ENCODE measurements at regions not wholly inside any gene's neighbourhood (a gene's known extent, or its start where the extent isn't known, plus 50 kb on each side); places are given as distances from the start of the nearest gene placed in this dataset.

DNA sequence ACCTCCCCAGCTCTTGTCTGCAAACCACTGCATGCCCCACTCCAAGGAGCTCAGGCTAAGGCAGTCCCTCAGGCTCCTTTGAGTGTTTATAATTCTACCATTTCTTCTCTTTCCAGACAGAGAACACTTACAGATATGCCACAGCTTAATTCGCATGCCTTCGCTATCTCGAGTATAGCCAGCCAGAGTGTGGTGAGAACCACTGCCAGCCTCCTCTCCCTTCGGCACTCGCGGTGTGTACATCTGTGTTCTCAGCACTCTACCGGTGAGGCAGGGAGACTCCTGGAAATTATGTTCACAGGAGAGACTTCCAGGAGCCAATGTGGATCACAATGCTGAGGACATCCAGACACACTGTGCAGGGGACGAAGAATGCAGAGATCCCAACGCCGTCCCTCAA is 143.7 kb upstream of the IRX1 start:
- no peak for DNase-seq (ENCODE audit: low read depth in 1 of 2, low spot score in 2 of 2)
- WGBS, 2 experiments (ENCODE audit: extremely low coverage in 1 of 2, insufficient coverage in 1 of 2, insufficient read length in 1 of 2, insufficient replicate concordance in 2 of 2, low coverage in 1 of 2, low lambda C conversion rate in 2 of 2, missing lambda C conversion rate in 1 of 2), result 94% methylated on average over 10 of the region's 10 CpGs; no CpG with 5 or more reads in 1 of the 2 experiments
- H3K14ac ChIP-seq (ENCODE audit: insufficient read length), result no peak overlapping the region
- no peak overlapping the region for H4K8ac ChIP-seq (ENCODE audit: extremely low read depth, insufficient read depth, low read length)
- no peak overlapping the region for H2BK120ac ChIP-seq (replicated peaks; ENCODE audit: low read depth, low read length)
- ChIA-PET CTCF (ENCODE audit: partially characterized antibody) (interaction anchor here (0.6 kb wide), 1 partner anchor 79 kb away, joined by 3 read pairs; no protein-coding TSS in a partner anchor), POLR2A (ENCODE audit: partially characterized antibody) (no interaction called here)
- no peak overlapping the region for H3K27ac ChIP-seq (ENCODE audit: low read depth, low read length)
- no peaks in the 10 kb centered on the region for H3K79me2 ChIP-seq (ENCODE audit: control insufficient read depth in 1 of 2, insufficient read depth in 2 of 2, low read length in 2 of 2)
- H3K9me3 ChIP-seq (ENCODE audit: insufficient read depth in 2 of 2, low read depth in 1 of 2, low read length in 1 of 2), result peaks cover 7 to 8% of the 10 kb centered on the region in 2 experiments; a peak in 2 of 4 replicates
- no peak for FAIRE-seq
- H2AK5ac ChIP-seq (ENCODE audit: low read depth, low read length), result no peak overlapping the region
- no peak overlapping the region for H3K18ac ChIP-seq (ENCODE audit: extremely low read depth, low read length)
- H3K4me2 ChIP-seq (ENCODE audit: insufficient read depth in 1 of 2, low read depth in 2 of 2, low read length in 2 of 2), result no peak overlapping the region
- H3K23ac ChIP-seq (ENCODE audit: insufficient read length), result no peak overlapping the region
- no peaks in the 10 kb centered on the region for H3K4me1 ChIP-seq (replicated peaks in 1 of 4; ENCODE audit: control insufficient read depth in 3 of 4, insufficient read depth in 4 of 4, low read length in 3 of 4)
- H3K23me2 ChIP-seq (ENCODE audit: low read depth, low read length), result no peaks in the 10 kb centered on the region
- H3K4me3 ChIP-seq (ENCODE audit: extremely low read depth in 1 of 4, insufficient read depth in 2 of 4, low read depth in 3 of 4, low read length in 4 of 4), result no peak overlapping the region
- no peak overlapping the region for H4K5ac ChIP-seq (ENCODE audit: insufficient read length, low read depth, low read length)
- H3K27me3 ChIP-seq (replicated peaks in 1 of 4; ENCODE audit: control insufficient read depth in 3 of 4, extremely low read depth in 1 of 4, insufficient read depth in 3 of 4, low read length in 3 of 4), result no peaks in the 10 kb centered on the region; a peak in 1 of 7 replicates
- no peak overlapping the region for H2BK20ac ChIP-seq (ENCODE audit: low read length)
- H2BK5ac ChIP-seq (ENCODE audit: low read depth, low read length), result no peak overlapping the region
- no peak overlapping the region for H3K9ac ChIP-seq (replicated peaks in 1 of 4; ENCODE audit: extremely low read depth in 1 of 4, low read depth in 3 of 4, low read length in 3 of 4)
- H3K56ac ChIP-seq (replicated peaks; ENCODE audit: insufficient read length, low read depth, low read length), result no peak overlapping the region
- H4K91ac ChIP-seq (replicated peaks; ENCODE audit: insufficient read length, low read length), result no peak overlapping the region
- no peak overlapping the region for H2AFZ ChIP-seq (ENCODE audit: low read length)
- no peak overlapping the region for H2BK15ac ChIP-seq (ENCODE audit: low read length)
- H3K4ac ChIP-seq (replicated peaks; ENCODE audit: insufficient read length, low read depth, low read length), result no peak overlapping the region
- H3K79me1 ChIP-seq (ENCODE audit: low read depth, low read length), result no peaks in the 10 kb centered on the region
- no peak overlapping the region for H2BK12ac ChIP-seq (ENCODE audit: low read depth, low read length)
- H3K36me3 ChIP-seq (ENCODE audit: control insufficient read depth in 2 of 4, insufficient read depth in 4 of 4, low read length in 3 of 4), result no peaks in the 10 kb centered on the region
- H4K20me1 ChIP-seq (replicated peaks in 1 of 2; ENCODE audit: control insufficient read depth in 1 of 2, insufficient read depth in 2 of 2, low read length in 2 of 2), result no peaks in the 10 kb centered on the region
- TF ChIP-seq, protein P1, sequence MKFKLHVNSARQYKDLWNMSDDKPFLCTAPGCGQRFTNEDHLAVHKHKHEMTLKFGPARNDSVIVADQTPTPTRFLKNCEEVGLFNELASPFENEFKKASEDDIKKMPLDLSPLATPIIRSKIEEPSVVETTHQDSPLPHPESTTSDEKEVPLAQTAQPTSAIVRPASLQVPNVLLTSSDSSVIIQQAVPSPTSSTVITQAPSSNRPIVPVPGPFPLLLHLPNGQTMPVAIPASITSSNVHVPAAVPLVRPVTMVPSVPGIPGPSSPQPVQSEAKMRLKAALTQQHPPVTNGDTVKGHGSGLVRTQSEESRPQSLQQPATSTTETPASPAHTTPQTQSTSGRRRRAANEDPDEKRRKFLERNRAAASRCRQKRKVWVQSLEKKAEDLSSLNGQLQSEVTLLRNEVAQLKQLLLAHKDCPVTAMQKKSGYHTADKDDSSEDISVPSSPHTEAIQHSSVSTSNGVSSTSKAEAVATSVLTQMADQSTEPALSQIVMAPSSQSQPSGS (IDR thresholded peaks at IDR 0.05; ENCODE audit: low read length), result no peak
- TF ChIP-seq RAD21 (IDR thresholded peaks at IDR 0.05 in 1 of 2, conservative IDR thresholded peaks at IDR 0.05 in 1 of 2; ENCODE audit: low read depth in 2 of 2, low read length in 2 of 2) (no peak), RFX5 (IDR thresholded peaks at IDR 0.05; ENCODE audit: borderline replicate concordance, low read depth, low read length) (no peak), FOSL1 (IDR thresholded peaks at IDR 0.05; ENCODE audit: insufficient read depth, low read depth, low read length) (no peak), NANOG (IDR thresholded peaks at IDR 0.05; ENCODE audit: insufficient read depth, low read depth, low read length, poor library complexity, severe bottlenecking) (no peak), CHD2 (IDR thresholded peaks at IDR 0.05; ENCODE audit: low read length) (no peak), CBX5 (IDR thresholded peaks at IDR 0.05; ENCODE audit: low read depth, low read length) (no peak)
- TF ChIP-seq, protein P2, sequence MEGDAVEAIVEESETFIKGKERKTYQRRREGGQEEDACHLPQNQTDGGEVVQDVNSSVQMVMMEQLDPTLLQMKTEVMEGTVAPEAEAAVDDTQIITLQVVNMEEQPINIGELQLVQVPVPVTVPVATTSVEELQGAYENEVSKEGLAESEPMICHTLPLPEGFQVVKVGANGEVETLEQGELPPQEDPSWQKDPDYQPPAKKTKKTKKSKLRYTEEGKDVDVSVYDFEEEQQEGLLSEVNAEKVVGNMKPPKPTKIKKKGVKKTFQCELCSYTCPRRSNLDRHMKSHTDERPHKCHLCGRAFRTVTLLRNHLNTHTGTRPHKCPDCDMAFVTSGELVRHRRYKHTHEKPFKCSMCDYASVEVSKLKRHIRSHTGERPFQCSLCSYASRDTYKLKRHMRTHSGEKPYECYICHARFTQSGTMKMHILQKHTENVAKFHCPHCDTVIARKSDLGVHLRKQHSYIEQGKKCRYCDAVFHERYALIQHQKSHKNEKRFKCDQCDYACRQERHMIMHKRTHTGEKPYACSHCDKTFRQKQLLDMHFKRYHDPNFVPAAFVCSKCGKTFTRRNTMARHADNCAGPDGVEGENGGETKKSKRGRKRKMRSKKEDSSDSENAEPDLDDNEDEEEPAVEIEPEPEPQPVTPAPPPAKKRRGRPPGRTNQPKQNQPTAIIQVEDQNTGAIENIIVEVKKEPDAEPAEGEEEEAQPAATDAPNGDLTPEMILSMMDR (IDR thresholded peaks at IDR 0.05; ENCODE audit: control extremely low read depth in 1 of 3, insufficient read depth in 1 of 3, low read depth in 1 of 3, low read length in 3 of 3), result no peak
- TF ChIP-seq, protein P3, sequence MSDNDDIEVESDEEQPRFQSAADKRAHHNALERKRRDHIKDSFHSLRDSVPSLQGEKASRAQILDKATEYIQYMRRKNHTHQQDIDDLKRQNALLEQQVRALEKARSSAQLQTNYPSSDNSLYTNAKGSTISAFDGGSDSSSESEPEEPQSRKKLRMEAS (IDR thresholded peaks at IDR 0.05), result no peak
